Endothelial cell of umbilical vein (primary cell): ENCODE measurements at regions not wholly inside any gene's neighbourhood (a gene's known extent, or its start where the extent isn't known, plus 50 kb on each side); places are given as distances from the start of the nearest gene placed in this dataset.

Source experiments
- MYC ChIP-seq: IDR thresholded peaks from one replicate; pipeline ENCODE4 v1.6.1; 2011; ENCODE audit warnings: mild to moderate bottlenecking, low read depth, low read length
- POLR2A ChIP-seq: IDR thresholded peaks from 2 replicates; pipeline ENCODE4 v1.6.1; 2012; ENCODE audit warnings: low read depth, mild to moderate bottlenecking, control low read depth, low read length
- TF ChIP-seq, protein P1 (sequence below), 2 donors: IDR thresholded peaks; 1 replicate in 1 of 2; 2 replicates in 1 of 2; pipeline ENCODE4 v1.5.1; 2011; ENCODE audit warnings: low read length in 2 of 2, mild to moderate bottlenecking in 2 of 2, moderate library complexity in 2 of 2, control low read depth in 1 of 2, inconsistent platforms in 1 of 2, low read depth in 1 of 2; ENCODE audit not compliant: insufficient read depth in 1 of 2; ENCODE audit errors: extremely low read depth in 1 of 2

DNA sequence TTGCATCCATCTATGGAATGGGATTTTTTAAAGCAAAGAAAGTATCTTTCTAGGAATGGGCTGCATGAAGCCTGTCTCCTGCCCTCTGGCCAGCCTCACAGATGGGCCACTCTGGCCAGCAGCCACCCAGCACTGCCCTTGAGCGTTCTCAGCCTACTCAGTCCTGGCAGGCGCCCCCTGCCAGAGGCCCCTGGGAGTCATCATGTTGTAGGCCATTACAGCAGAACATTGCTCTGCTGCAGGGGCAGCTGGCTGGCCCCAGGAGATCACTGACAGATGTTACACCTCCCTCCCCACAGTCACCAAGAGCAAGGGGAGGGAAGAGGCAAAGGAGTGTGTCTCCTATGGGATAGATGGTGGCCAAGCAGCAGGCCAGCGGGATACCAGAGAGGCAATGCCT is 363.7 kb downstream of the NXPE2 start:
- TF ChIP-seq, protein P1, sequence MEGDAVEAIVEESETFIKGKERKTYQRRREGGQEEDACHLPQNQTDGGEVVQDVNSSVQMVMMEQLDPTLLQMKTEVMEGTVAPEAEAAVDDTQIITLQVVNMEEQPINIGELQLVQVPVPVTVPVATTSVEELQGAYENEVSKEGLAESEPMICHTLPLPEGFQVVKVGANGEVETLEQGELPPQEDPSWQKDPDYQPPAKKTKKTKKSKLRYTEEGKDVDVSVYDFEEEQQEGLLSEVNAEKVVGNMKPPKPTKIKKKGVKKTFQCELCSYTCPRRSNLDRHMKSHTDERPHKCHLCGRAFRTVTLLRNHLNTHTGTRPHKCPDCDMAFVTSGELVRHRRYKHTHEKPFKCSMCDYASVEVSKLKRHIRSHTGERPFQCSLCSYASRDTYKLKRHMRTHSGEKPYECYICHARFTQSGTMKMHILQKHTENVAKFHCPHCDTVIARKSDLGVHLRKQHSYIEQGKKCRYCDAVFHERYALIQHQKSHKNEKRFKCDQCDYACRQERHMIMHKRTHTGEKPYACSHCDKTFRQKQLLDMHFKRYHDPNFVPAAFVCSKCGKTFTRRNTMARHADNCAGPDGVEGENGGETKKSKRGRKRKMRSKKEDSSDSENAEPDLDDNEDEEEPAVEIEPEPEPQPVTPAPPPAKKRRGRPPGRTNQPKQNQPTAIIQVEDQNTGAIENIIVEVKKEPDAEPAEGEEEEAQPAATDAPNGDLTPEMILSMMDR (IDR thresholded peaks at IDR 0.05; ENCODE audit: extremely low read depth in 1 of 2, insufficient read depth in 1 of 2, low read depth in 1 of 2, low read length in 2 of 2): no peak
- TF ChIP-seq MYC (no peak), POLR2A (no peak)
